ENCODE measurements at regions not wholly inside any gene's neighbourhood (a gene's known extent, or its start where the extent isn't known, plus 50 kb on each side); places are given as distances from the start of the nearest gene placed in this dataset.

DNA sequence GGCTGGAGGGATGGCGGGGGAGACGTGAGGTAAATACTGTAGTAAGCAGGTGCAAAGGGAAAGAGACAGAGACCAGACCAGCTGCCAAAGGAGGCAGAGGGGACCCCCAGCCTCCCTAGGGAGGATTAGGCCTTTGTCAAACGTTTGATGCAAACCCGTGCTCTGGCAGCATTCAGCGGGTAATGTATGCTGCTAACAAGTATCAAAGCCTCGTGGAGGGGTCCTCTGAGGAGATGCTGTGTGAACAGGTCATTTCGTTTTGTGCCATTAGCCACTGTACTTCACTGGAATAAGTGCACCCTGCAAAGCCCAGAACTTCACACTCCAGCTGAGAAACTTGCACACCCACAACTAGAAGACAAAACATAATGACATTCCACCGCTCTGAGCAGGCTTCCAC lies 644.5 kb downstream of the NPHP4 start:
- no peak overlapping the region for H3K4me3 ChIP-seq
- WGBS (ENCODE audit: insufficient coverage, low coverage, low lambda C conversion rate, missing lambda C conversion rate), result 51% methylated on average over 4 of the region's 8 CpGs
- TF ChIP-seq POLR2A (IDR thresholded peaks at IDR 0.05), result no peak
- TF ChIP-seq, protein P1, sequence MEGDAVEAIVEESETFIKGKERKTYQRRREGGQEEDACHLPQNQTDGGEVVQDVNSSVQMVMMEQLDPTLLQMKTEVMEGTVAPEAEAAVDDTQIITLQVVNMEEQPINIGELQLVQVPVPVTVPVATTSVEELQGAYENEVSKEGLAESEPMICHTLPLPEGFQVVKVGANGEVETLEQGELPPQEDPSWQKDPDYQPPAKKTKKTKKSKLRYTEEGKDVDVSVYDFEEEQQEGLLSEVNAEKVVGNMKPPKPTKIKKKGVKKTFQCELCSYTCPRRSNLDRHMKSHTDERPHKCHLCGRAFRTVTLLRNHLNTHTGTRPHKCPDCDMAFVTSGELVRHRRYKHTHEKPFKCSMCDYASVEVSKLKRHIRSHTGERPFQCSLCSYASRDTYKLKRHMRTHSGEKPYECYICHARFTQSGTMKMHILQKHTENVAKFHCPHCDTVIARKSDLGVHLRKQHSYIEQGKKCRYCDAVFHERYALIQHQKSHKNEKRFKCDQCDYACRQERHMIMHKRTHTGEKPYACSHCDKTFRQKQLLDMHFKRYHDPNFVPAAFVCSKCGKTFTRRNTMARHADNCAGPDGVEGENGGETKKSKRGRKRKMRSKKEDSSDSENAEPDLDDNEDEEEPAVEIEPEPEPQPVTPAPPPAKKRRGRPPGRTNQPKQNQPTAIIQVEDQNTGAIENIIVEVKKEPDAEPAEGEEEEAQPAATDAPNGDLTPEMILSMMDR (IDR thresholded peaks at IDR 0.05), result no peak
- H3K27ac ChIP-seq, result no peak overlapping the region
- intact Hi-C loops (cut with DNase I), result no loop called here
- no peaks in the 10 kb centered on the region for H3K9me3 ChIP-seq
- no peaks in the 10 kb centered on the region for H3K4me1 ChIP-seq
- ATAC-seq, result no peak
- DNase-seq, result no peak
- no peaks in the 10 kb centered on the region for H3K36me3 ChIP-seq
- H3K27me3 ChIP-seq, result no peaks in the 10 kb centered on the region

DNA sequence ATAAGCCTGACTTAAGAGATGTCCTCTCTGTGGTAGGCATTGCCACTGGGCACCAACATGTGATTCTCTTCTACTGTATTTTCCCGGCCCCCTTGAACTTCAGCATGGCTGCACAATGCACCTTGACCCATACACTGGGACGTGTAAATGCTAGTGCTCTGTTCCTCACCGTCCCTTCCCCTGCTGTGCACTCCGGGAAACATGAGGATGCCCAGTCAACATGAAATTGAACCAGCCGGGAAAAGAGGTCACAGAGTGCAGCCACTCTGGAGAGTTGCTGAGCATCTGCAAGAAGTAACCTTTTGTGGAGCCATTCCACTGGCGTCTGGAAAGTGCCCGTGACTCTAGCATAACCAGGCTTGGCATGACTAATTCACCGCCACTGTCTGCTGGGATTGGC lies 646.7 kb downstream of the NPHP4 start:
- 79% methylated on average over 2 of the region's 8 CpGs for WGBS (ENCODE audit: insufficient coverage, low coverage, low lambda C conversion rate, missing lambda C conversion rate)
- Histone ChIP-seq H3K27me3 (no peaks in the 10 kb centered on the region), H3K4me1 (no peaks in the 10 kb centered on the region), H3K9me3 (no peaks in the 10 kb centered on the region), H3K4me3 (no peak overlapping the region), H3K36me3 (no peaks in the 10 kb centered on the region), H3K27ac (no peak overlapping the region)
- no peak for TF ChIP-seq POLR2A (IDR thresholded peaks at IDR 0.05)
- TF ChIP-seq, protein P1 (IDR thresholded peaks at IDR 0.05), result no peak
- intact Hi-C loops (cut with DNase I), result no loop called here
- ATAC-seq (no peak), DNase-seq (no peak)

DNA sequence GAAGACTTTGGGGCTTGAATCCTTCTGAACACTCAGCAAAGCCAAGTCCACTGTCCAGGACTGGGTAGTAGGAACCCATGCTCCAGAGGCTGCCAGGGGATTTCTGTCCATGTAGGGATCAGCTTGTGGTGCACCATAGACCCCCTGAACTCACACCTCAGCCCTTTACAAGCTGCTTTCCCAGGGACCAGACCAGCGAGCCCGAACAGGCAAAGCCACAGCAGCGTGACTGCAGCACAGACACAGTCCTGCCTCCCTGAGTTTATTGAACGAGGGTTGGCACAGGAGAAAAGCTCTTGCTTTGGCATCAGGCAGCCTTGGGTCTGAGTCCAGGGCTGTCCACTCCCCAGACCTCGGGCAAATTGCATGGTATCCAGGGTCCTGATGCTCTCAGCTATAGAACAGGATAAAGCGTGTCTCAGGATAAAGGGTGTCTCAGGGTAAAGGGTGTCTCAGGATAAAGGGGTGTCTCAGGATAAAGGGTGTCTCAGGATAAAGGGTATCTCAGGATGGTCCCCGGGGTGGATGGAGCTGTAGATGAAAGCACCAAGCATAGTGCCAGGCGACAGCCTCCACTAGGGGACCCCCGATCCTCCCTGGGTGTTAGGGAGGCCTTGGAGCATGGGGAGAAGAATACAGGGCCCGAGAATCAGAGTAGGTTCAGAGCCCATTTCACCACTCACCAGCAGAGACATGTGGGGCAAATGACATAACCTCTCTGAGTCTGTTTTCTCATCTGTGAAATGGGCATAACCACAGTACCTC lies 648.8 kb downstream of the NPHP4 start:
- no peaks in the 10 kb centered on the region for H3K9me3 ChIP-seq
- no peaks in the 10 kb centered on the region for H3K27me3 ChIP-seq
- H3K4me1 ChIP-seq, result no peaks in the 10 kb centered on the region
- H3K36me3 ChIP-seq, result no peaks in the 10 kb centered on the region
- TF ChIP-seq, protein P1 (IDR thresholded peaks at IDR 0.05), result no peak
- no peak for TF ChIP-seq POLR2A (IDR thresholded peaks at IDR 0.05)
- ATAC-seq, result no peak
- intact Hi-C loops (cut with DNase I), result no loop called here
- 47% methylated on average over 3 of the region's 10 CpGs for WGBS (ENCODE audit: insufficient coverage, low coverage, low lambda C conversion rate, missing lambda C conversion rate)
- H3K4me3 ChIP-seq, result no peak overlapping the region
- H3K27ac ChIP-seq, result no peak overlapping the region
- DNase-seq, result no peak

DNA sequence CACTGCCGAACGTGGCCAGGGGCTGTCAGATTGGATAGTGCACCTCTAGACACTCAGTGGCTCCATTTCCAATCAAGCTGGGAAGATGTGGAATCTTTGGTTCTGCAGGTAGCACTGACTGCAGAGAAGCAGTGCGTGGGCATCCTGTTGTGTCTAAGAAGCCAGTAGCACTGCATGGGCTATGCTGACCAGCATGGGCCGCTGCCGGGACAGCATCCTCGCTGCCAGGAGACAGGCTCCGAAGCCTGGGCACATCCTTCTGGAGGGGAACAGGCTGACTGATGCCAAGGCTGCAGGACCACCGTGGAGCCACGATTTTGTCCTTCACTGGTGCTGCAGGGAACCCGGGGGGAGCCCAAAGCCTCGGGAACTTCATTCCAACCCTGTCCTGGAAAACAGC lies 649.4 kb downstream of the NPHP4 start:
- H3K4me3 ChIP-seq, result no peak overlapping the region
- TF ChIP-seq, protein P1 (IDR thresholded peaks at IDR 0.05), result no peak
- no peak for TF ChIP-seq POLR2A (IDR thresholded peaks at IDR 0.05)
- ATAC-seq (no peak), DNase-seq (no peak)
- 100% methylated on average over 1 of the region's 11 CpGs for WGBS (ENCODE audit: insufficient coverage, low coverage, low lambda C conversion rate, missing lambda C conversion rate)
- H3K36me3 ChIP-seq, result no peaks in the 10 kb centered on the region
- H3K27me3 ChIP-seq, result no peaks in the 10 kb centered on the region
- no peaks in the 10 kb centered on the region for H3K9me3 ChIP-seq
- no peak overlapping the region for H3K27ac ChIP-seq
- H3K4me1 ChIP-seq, result no peaks in the 10 kb centered on the region
- intact Hi-C loops (cut with DNase I), result no loop called here

Measured in right lobe of liver (tissue), 6 donors.